GM12891 (cell line): ENCODE measurements at regions not wholly inside any gene's neighbourhood (a gene's known extent, or its start where the extent isn't known, plus 50 kb on each side); places are given as distances from the start of the nearest gene placed in this dataset.

Experiments
- POLR2AphosphoS5 ChIP-seq: IDR thresholded peaks from 2 replicates; pipeline ENCODE4 v1.6.1; 2011; ENCODE audit warnings: low read depth, low read length, control low read depth
- TAF1 ChIP-seq: IDR thresholded peaks from 2 replicates; pipeline ENCODE4 v1.6.1; 2011; ENCODE audit warnings: low read depth, low read length, control low read depth

GRCh38 chr10:71085689-71086438 lies 126.5 kb upstream of the UNC5B start:
- TF ChIP-seq POLR2AphosphoS5 (no peak), TAF1 (no peak)
